ENCODE measurements at regions not wholly inside any gene's neighbourhood (a gene's known extent, or its start where the extent isn't known, plus 50 kb on each side); places are given as distances from the start of the nearest gene placed in this dataset.

DNA sequence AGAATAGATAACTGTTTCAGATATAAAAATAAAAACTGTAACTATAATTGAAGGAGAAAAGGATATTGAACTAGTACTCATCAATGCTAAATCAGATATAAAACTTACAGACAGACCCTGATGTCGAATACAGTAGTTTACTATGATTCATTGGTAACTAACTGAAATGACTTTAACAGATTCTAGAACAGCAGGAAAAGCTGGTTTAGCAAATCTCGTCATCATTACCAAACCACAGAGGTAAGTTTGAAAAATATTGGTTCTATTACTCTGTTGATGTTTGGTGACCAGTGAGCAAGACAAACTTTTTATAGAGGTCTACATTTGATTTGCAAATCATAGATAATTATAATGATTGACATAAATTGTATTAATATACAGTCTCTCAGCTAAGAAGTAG, 551.4 kb upstream of the ADGRL3 start:
- Histone ChIP-seq H3K56ac (ENCODE audit: insufficient read length, low read depth, low read length) (no peak overlapping the region), H3K4me1 (ENCODE audit: insufficient read depth, low read length) (no peaks in the 10 kb centered on the region), H3K9ac (ENCODE audit: extremely low read depth, insufficient read length, low read length) (no peak overlapping the region), H2BK120ac (ENCODE audit: low read depth, low read length, poor library complexity, severe bottlenecking) (no peak overlapping the region), H4K91ac (ENCODE audit: insufficient read length, low read depth, low read length) (no peak overlapping the region), H3K27ac (ENCODE audit: insufficient read length, low read depth, low read length) (no peak overlapping the region), H3K9me3 (ENCODE audit: control insufficient read depth, low read depth, low read length) (no peaks in the 10 kb centered on the region), H2BK15ac (ENCODE audit: low read depth, low read length) (no peak overlapping the region), H3K79me2 (ENCODE audit: insufficient read depth, low read length) (no peaks in the 10 kb centered on the region), H3K4ac (ENCODE audit: low read depth, low read length) (no peak overlapping the region), H3K27me3 (ENCODE audit: insufficient read depth, low read length) (no peaks in the 10 kb centered on the region), H2BK12ac (ENCODE audit: insufficient read length, low read depth, low read length) (no peak overlapping the region), H2BK5ac (ENCODE audit: insufficient read length, low read length) (no peak overlapping the region), H2AK5ac (ENCODE audit: insufficient read length, low read length) (no peak overlapping the region), H3K18ac (ENCODE audit: insufficient read length, low read depth, low read length) (no peak overlapping the region), H4K5ac (ENCODE audit: insufficient read length, low read depth, low read length) (no peak overlapping the region), H4K20me1 (ENCODE audit: control insufficient read depth, insufficient read depth, insufficient read length) (no peaks in the 10 kb centered on the region), H3K79me1 (ENCODE audit: insufficient read depth, low read depth, low read length, poor library complexity, severe bottlenecking) (no peaks in the 10 kb centered on the region), H3K23ac (ENCODE audit: insufficient read length, low read depth, low read length) (no peak overlapping the region), H3K14ac (ENCODE audit: insufficient read depth, low read length) (no peak overlapping the region), H3T11ph (ENCODE audit: low read length) (no peak overlapping the region), H3K4me2 (ENCODE audit: insufficient read depth, insufficient read length, low read length) (no peak overlapping the region), H3K23me2 (ENCODE audit: insufficient read length, low read depth, low read length, poor library complexity, severe bottlenecking) (no peaks in the 10 kb centered on the region), H4K8ac (replicated peaks; ENCODE audit: insufficient read length, low read depth, low read length) (no peak overlapping the region), H2AFZ (ENCODE audit: low read length) (no peak overlapping the region), H2BK20ac (ENCODE audit: low read depth, low read length, poor library complexity, severe bottlenecking) (no peak overlapping the region)
- H3K4me1 Mint-ChIP-seq: no peaks in the 10 kb centered on the region
- no peak for DNase-seq
- no peak overlapping the region for H3K4me3 Mint-ChIP-seq
- no peak overlapping the region for H3K27ac Mint-ChIP-seq
- H3K36me3 Mint-ChIP-seq (ENCODE audit: insufficient read depth in 1 of 3, low read depth in 3 of 3): peaks cover 0 to 9% (median 0%) of the 10 kb centered on the region in 3 experiments; a peak in 1 of 7 replicates
- no peaks in the 10 kb centered on the region for H3K27me3 Mint-ChIP-seq (ENCODE audit: low read depth)
- H3K9me3 Mint-ChIP-seq: peaks cover 7% of the 10 kb centered on the region in 2 experiments; a peak in 4 of 5 replicates
- no CpG with 5 or more reads among the region's 2 CpGs for WGBS (ENCODE audit: extremely low coverage, insufficient read length, low lambda C conversion rate)
- TF ChIP-seq, protein P1, sequence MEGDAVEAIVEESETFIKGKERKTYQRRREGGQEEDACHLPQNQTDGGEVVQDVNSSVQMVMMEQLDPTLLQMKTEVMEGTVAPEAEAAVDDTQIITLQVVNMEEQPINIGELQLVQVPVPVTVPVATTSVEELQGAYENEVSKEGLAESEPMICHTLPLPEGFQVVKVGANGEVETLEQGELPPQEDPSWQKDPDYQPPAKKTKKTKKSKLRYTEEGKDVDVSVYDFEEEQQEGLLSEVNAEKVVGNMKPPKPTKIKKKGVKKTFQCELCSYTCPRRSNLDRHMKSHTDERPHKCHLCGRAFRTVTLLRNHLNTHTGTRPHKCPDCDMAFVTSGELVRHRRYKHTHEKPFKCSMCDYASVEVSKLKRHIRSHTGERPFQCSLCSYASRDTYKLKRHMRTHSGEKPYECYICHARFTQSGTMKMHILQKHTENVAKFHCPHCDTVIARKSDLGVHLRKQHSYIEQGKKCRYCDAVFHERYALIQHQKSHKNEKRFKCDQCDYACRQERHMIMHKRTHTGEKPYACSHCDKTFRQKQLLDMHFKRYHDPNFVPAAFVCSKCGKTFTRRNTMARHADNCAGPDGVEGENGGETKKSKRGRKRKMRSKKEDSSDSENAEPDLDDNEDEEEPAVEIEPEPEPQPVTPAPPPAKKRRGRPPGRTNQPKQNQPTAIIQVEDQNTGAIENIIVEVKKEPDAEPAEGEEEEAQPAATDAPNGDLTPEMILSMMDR (conservative IDR thresholded peaks at IDR 0.05): no peak

Data from H9 (cell line).